GM06990 (cell line): ENCODE measurements at regions not wholly inside any gene's neighbourhood (a gene's known extent, or its start where the extent isn't known, plus 50 kb on each side); places are given as distances from the start of the nearest gene placed in this dataset.

ENCODE experiments used
- DNase-seq: peaks from one replicate; pipeline ENCODE4 v3.0.0-alpha.2; 2011; ENCODE audit not compliant: insufficient read length; ENCODE audit errors: extremely low read depth
- H3K27me3 ChIP-seq: replicated peaks from 2 replicates; pipeline ENCODE4 v1.6.0; 2011; ENCODE audit warnings: low read length; ENCODE audit not compliant: control insufficient read depth, insufficient read depth
- H3K36me3 ChIP-seq: 2 replicates; pipeline ENCODE4 v1.5.1; 2011; ENCODE audit warnings: low read length; ENCODE audit not compliant: control insufficient read depth, insufficient read depth
- H3K4me3 ChIP-seq: replicated peaks from 2 replicates; pipeline ENCODE4 v1.5.1; 2011; ENCODE audit warnings: low read depth, mild to moderate bottlenecking, control low read depth, low read length
- TF ChIP-seq, protein P1 (sequence below): IDR thresholded peaks from 2 replicates; pipeline ENCODE4 v1.5.1; 2011; ENCODE audit warnings: low read length, control low read depth, mild to moderate bottlenecking, inconsistent platforms; ENCODE audit not compliant: insufficient read depth, poor library complexity, severe bottlenecking

- Histone ChIP-seq H3K4me3 (no peak overlapping the region), H3K27me3 (no peaks in the 10 kb centered on the region), H3K36me3 (no peaks in the 10 kb centered on the region)
- TF ChIP-seq, protein P1, sequence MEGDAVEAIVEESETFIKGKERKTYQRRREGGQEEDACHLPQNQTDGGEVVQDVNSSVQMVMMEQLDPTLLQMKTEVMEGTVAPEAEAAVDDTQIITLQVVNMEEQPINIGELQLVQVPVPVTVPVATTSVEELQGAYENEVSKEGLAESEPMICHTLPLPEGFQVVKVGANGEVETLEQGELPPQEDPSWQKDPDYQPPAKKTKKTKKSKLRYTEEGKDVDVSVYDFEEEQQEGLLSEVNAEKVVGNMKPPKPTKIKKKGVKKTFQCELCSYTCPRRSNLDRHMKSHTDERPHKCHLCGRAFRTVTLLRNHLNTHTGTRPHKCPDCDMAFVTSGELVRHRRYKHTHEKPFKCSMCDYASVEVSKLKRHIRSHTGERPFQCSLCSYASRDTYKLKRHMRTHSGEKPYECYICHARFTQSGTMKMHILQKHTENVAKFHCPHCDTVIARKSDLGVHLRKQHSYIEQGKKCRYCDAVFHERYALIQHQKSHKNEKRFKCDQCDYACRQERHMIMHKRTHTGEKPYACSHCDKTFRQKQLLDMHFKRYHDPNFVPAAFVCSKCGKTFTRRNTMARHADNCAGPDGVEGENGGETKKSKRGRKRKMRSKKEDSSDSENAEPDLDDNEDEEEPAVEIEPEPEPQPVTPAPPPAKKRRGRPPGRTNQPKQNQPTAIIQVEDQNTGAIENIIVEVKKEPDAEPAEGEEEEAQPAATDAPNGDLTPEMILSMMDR: no peak
- no peak for DNase-seq
Observed at GRCh38 chr9:107703651-107704050, 214.1 kb upstream of the KLF4 start.

DNA sequence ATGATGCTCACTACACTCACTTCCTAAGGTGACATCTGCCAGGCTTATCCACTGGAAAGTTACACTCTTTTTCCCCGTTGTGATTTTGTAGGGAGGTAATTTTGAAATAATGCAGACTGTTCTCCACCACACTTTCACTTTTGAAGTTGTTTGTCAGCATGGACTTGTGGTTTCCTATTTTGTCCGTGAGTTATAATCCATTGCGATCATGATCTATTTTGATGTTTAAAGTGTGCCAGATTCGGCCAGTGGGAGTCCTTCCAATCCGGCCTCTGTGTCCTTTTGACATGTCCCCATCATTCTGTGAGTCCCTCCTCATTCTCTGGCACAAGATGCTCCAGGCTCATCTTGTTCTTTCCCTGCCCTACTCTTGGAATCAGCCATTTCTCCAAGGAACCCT lies 211.3 kb upstream of the KLF4 start:
- no peak for DNase-seq
- Histone ChIP-seq H3K4me3 (no peak overlapping the region), H3K27me3 (no peaks in the 10 kb centered on the region), H3K36me3 (no peaks in the 10 kb centered on the region)
- TF ChIP-seq, protein P1: no peak

DNA sequence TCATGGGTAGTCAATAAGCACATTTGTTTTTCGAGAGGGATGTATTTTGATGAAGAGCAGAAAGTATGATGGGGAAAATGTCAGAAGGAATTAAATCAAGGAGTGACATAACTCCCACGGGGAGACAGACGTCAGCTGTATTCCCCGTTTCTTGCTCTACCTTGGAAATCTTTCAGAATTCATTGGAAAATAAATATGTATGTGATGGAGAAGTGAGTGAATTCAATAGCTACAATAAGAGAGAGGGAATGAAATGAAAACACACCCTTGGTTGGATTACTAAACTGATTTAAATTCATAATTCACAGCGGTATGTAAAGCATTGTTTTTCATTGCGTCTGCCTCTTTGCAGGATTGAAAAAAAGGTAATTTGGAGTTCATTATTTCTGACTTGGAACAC lies 209.7 kb upstream of the KLF4 start:
- TF ChIP-seq, protein P1: no peak
- Histone ChIP-seq H3K27me3 (no peaks in the 10 kb centered on the region), H3K4me3 (no peak overlapping the region), H3K36me3 (no peaks in the 10 kb centered on the region)
- no peak for DNase-seq

GRCh38 chr9:107698779-107699178 lies 209.2 kb upstream of the KLF4 start:
- no peak overlapping the region for H3K4me3 ChIP-seq
- H3K36me3 ChIP-seq: no peaks in the 10 kb centered on the region
- DNase-seq: no peak
- H3K27me3 ChIP-seq: no peaks in the 10 kb centered on the region
- TF ChIP-seq, protein P1: no peak

GRCh38 chr9:107696302-107696701 lies 206.7 kb upstream of the KLF4 start:
- H3K27me3 ChIP-seq: no peaks in the 10 kb centered on the region; the same call in 1 of the 2 replicates
- DNase-seq: no peak
- TF ChIP-seq, protein P1: no peak
- H3K4me3 ChIP-seq: no peak overlapping the region
- no peaks in the 10 kb centered on the region for H3K36me3 ChIP-seq

GRCh38 chr9:107694390-107694789 lies 204.8 kb upstream of the KLF4 start:
- DNase-seq: no peak
- TF ChIP-seq, protein P1: no peak
- no peaks in the 10 kb centered on the region for H3K36me3 ChIP-seq
- H3K27me3 ChIP-seq: no peaks in the 10 kb centered on the region; the same call in 1 of the 2 replicates
- H3K4me3 ChIP-seq: no peak overlapping the region
